IMR-90 (cell line): ENCODE measurements at regions not wholly inside any gene's neighbourhood (a gene's known extent, or its start where the extent isn't known, plus 50 kb on each side); places are given as distances from the start of the nearest gene placed in this dataset.

Source experiments
- ATAC-seq: fragments of 200-7000 bp; cut with Tn5 transposase; 2 replicates; pipeline ENCODE4 v1.9.1; 2020; ENCODE audit warnings: low read depth, mild to moderate bottlenecking, moderate library complexity
- BruUV-seq: library from RNA; stranded (reverse); fragments of 400-500 nt; replicated peaks from 2 replicates; lab custom pipeline; 2021; lab: Mats Ljungman, UMichigan
- CTCF ChIA-PET: fragments of 300-600 bp; formaldehyde crosslinking; extraction: SDS; loops from one replicate; lab custom pipeline; 2021; ENCODE audit warnings: antibody characterized with exemption; lab: Yijun Ruan, JAX
- POLR2A ChIA-PET: fragments of 300-600 bp; sonication (Branson Sonifier 250); formaldehyde crosslinking; loops from one replicate; lab custom pipeline; 2022; ENCODE audit warnings: antibody characterized with exemption; ENCODE audit not compliant: unreplicated experiment; lab: Charles Lee
- DNase-seq: peaks from one replicate; pipeline ENCODE4 v3.0.0; 2013
- H2AFZ ChIP-seq: replicated peaks from 2 replicates; pipeline ENCODE3; 2013; ENCODE audit warnings: low read length, mild to moderate bottlenecking; ENCODE audit not compliant: poor library complexity
- H2AK5ac ChIP-seq: 2 replicates; pipeline ENCODE4 v1.6.1; 2013; ENCODE audit warnings: low read depth, low read length, inconsistent platforms
- H2AK9ac ChIP-seq: replicated peaks from 2 replicates; pipeline ENCODE3; 2013; ENCODE audit warnings: mild to moderate bottlenecking, low read depth, low read length, moderate library complexity; ENCODE audit not compliant: poor library complexity
- H2BK120ac ChIP-seq: 2 replicates; pipeline ENCODE4 v1.6.1; 2013; ENCODE audit warnings: low read depth, low read length, inconsistent platforms
- H2BK15ac ChIP-seq: 3 replicates; pipeline ENCODE4 v1.6.1; 2013; ENCODE audit warnings: low read depth, low read length, inconsistent platforms
- H2BK20ac ChIP-seq: 2 replicates; pipeline ENCODE4 v1.6.1; 2013; ENCODE audit warnings: low read depth, mild to moderate bottlenecking, inconsistent platforms, low read length, moderate library complexity
- H2BK5ac ChIP-seq: 2 replicates; pipeline ENCODE4 v1.6.1; 2013; ENCODE audit warnings: mild to moderate bottlenecking, low read depth, low read length, inconsistent platforms; ENCODE audit not compliant: poor library complexity, severe bottlenecking
- H3K14ac ChIP-seq: replicated peaks from 2 replicates; pipeline ENCODE4 v1.6.1; 2013; ENCODE audit warnings: low read depth, low read length, inconsistent platforms
- H3K18ac ChIP-seq: 2 replicates; pipeline ENCODE4 v1.6.1; 2013; ENCODE audit warnings: low read depth, low read length, control low read depth
- H3K23ac ChIP-seq: 2 replicates; pipeline ENCODE4 v1.6.1; 2013; ENCODE audit warnings: low read depth, low read length, inconsistent platforms
- H3K27ac ChIP-seq: 2 replicates; pipeline ENCODE4 v1.5.1; 2013; ENCODE audit warnings: mild to moderate bottlenecking, control low read depth, low read length; ENCODE audit not compliant: insufficient read depth
- H3K27me3 ChIP-seq: 2 replicates; pipeline ENCODE4 v1.6.1; 2013; ENCODE audit warnings: low read length; ENCODE audit not compliant: control insufficient read depth, insufficient read depth
- H3K36me3 ChIP-seq: 2 replicates; pipeline ENCODE4 v1.6.1; 2013; ENCODE audit warnings: low read length, mixed read lengths; ENCODE audit not compliant: control insufficient read depth, insufficient read depth
- H3K4ac ChIP-seq: 2 replicates; pipeline ENCODE4 v1.6.1; 2013; ENCODE audit warnings: low read depth, low read length, inconsistent platforms
- H3K4me1 ChIP-seq: 2 replicates; pipeline ENCODE4 v1.6.1; 2013; ENCODE audit warnings: low read length, mixed read lengths; ENCODE audit not compliant: control insufficient read depth, insufficient read depth
- H3K4me2 ChIP-seq: 2 replicates; pipeline ENCODE4 v1.6.1; 2013; ENCODE audit warnings: low read depth, mild to moderate bottlenecking, control low read depth, low read length, moderate library complexity
- H3K4me3 ChIP-seq: 2 replicates; pipeline ENCODE4 v1.5.1; 2013; ENCODE audit warnings: low read depth, mild to moderate bottlenecking, control low read depth, low read length, moderate library complexity; ENCODE audit not compliant: insufficient read depth
- H3K56ac ChIP-seq: 2 replicates; pipeline ENCODE4 v1.6.1; 2013; ENCODE audit warnings: low read length, inconsistent platforms; ENCODE audit not compliant: insufficient read depth; ENCODE audit errors: extremely low read depth
- H3K79me1 ChIP-seq, 2 experiments: 2 replicates each; pipeline ENCODE4 v1.6.1; 2013; ENCODE audit warnings: low read length in 2 of 2, inconsistent platforms in 1 of 2, low read depth in 1 of 2
- H3K9ac ChIP-seq: 2 replicates; pipeline ENCODE4 v1.6.1; 2013; ENCODE audit warnings: low read depth, low read length, control low read depth
- H3K9me1 ChIP-seq: 2 replicates; pipeline ENCODE4 v1.6.1; 2013; ENCODE audit warnings: low read length, inconsistent platforms; ENCODE audit not compliant: insufficient read depth
- H3K9me3 ChIP-seq: 2 replicates; pipeline ENCODE4 v1.6.1; 2013; ENCODE audit warnings: low read length; ENCODE audit not compliant: control insufficient read depth, insufficient read depth
- H4K20me1 ChIP-seq: 2 replicates; pipeline ENCODE4 v1.6.1; 2013; ENCODE audit warnings: low read length, inconsistent platforms; ENCODE audit not compliant: insufficient read depth
- H4K5ac ChIP-seq: 2 replicates; pipeline ENCODE4 v1.6.1; 2013; ENCODE audit warnings: mild to moderate bottlenecking, low read depth, low read length, control low read depth
- H4K8ac ChIP-seq, 2 experiments: 2 replicates each; pipeline ENCODE4 v1.6.1; 2013; ENCODE audit warnings: low read depth in 2 of 2, low read length in 2 of 2, control low read depth in 1 of 2, inconsistent platforms in 1 of 2
- H4K91ac ChIP-seq: 2 replicates; pipeline ENCODE4 v1.6.1; 2013; ENCODE audit warnings: low read depth, low read length, inconsistent platforms; ENCODE audit not compliant: insufficient read depth
- BHLHE40 ChIP-seq: fragments of 150-350 bp; IDR thresholded peaks from 2 replicates; pipeline ENCODE4 v1.6.1; 2016; ENCODE audit warnings: mild to moderate bottlenecking, low read depth, low read length
- CEBPB ChIP-seq: IDR thresholded peaks from 2 replicates; pipeline ENCODE4 v1.6.1; 2012; ENCODE audit warnings: low read depth, low read length, improper control_type of control experiment
- CHD1 ChIP-seq: IDR thresholded peaks from 2 replicates; pipeline ENCODE4 v1.6.1; 2012; ENCODE audit warnings: low read depth, low read length, improper control_type of control experiment
- FOS ChIP-seq: fragments of 150-350 bp; IDR thresholded peaks from 2 replicates; pipeline ENCODE4 v1.6.1; 2016; ENCODE audit warnings: low read depth, low read length
- MAFK ChIP-seq: IDR thresholded peaks from 2 replicates; pipeline ENCODE4 v1.6.1; 2012; ENCODE audit warnings: low read depth, low read length, improper control_type of control experiment
- MAZ ChIP-seq: IDR thresholded peaks from 2 replicates; pipeline ENCODE4 v1.6.1; 2012; ENCODE audit warnings: low read depth, mild to moderate bottlenecking, low read length, improper control_type of control experiment, moderate library complexity, borderline replicate concordance
- MXI1 ChIP-seq: IDR thresholded peaks from 2 replicates; pipeline ENCODE4 v1.6.1; 2012; ENCODE audit warnings: low read depth, mild to moderate bottlenecking, low read length, moderate library complexity, borderline replicate concordance
- NFE2L2 ChIP-seq: fragments of 150-350 bp; IDR thresholded peaks from 2 replicates; pipeline ENCODE4 v1.6.1; 2016; ENCODE audit warnings: low read depth, mild to moderate bottlenecking, low read length
- POLR2A ChIP-seq: IDR thresholded peaks from 2 replicates; pipeline ENCODE4 v1.6.1; 2012; ENCODE audit warnings: mild to moderate bottlenecking, low read depth, low read length
- RAD21 ChIP-seq: IDR thresholded peaks from 2 replicates; pipeline ENCODE4 v1.6.1; 2012; ENCODE audit warnings: low read length, improper control_type of control experiment
- RCOR1 ChIP-seq: IDR thresholded peaks from 2 replicates; pipeline ENCODE4 v1.6.1; 2012; ENCODE audit warnings: mild to moderate bottlenecking, low read length, improper control_type of control experiment; ENCODE audit not compliant: insufficient replicate concordance
- RFX5 ChIP-seq: IDR thresholded peaks from 2 replicates; pipeline ENCODE4 v1.8.0; 2012; ENCODE audit warnings: low read depth, mild to moderate bottlenecking, low read length, moderate library complexity
- SMC3 ChIP-seq: fragments of 150-350 bp; IDR thresholded peaks from 2 replicates; pipeline ENCODE4 v1.6.1; 2016; ENCODE audit warnings: low read depth, mild to moderate bottlenecking, antibody characterized with exemption, low read length, moderate library complexity
- WGBS, 2 experiments: methylation state at CpG; one replicate each; pipeline versions ENCODE4 v1.1.5 to v1.1.7; 2013; ENCODE audit warnings: missing lambda C conversion rate in 2 of 2; ENCODE audit not compliant: insufficient read length in 1 of 2; ENCODE audit errors: extremely low coverage in 2 of 2; 5-methylcytosine and 5-hydroxymethylcytosine counted together
- dilution Hi-C: fragments of 300-500 bp; cut with HindIII; formaldehyde crosslinking; loops from one replicate; pipeline ENCODE4 v1.14.3; 2018; ENCODE audit warnings: low sequenced_read_pairs; ENCODE audit not compliant: unreplicated experiment
- in situ Hi-C: fragments of 300-500 bp; cut with MboI; formaldehyde crosslinking; loops from 3 replicates; pipeline ENCODE4 v1.14.3; 2019; ENCODE audit warnings: low sequenced_read_pairs, inconsistent platforms, mixed read lengths
- intact Hi-C: fragments of 100-400 bp; cut with micrococcal nuclease; formaldehyde crosslinking; loops from 2 replicates; pipeline ENCODE4 v1.10.0; 2022
- TF ChIP-seq, protein P1 (sequence below): fragments of 150-350 bp; IDR thresholded peaks from 2 replicates; pipeline ENCODE4 v1.6.1; 2017; ENCODE audit warnings: mild to moderate bottlenecking, antibody characterized with exemption, low read length, low read depth
- TF ChIP-seq, protein P2 (sequence below): conservative IDR thresholded peaks from 2 replicates; pipeline ENCODE4 v1.5.1; 2012; ENCODE audit warnings: mild to moderate bottlenecking, low read depth, low read length, improper control_type of control experiment
- TF ChIP-seq, protein P3 (sequence below): fragments of 150-350 bp; IDR thresholded peaks from 2 replicates; pipeline ENCODE4 v1.6.1; 2016; ENCODE audit warnings: low read depth, mild to moderate bottlenecking, low read length, moderate library complexity, borderline replicate concordance

DNA sequence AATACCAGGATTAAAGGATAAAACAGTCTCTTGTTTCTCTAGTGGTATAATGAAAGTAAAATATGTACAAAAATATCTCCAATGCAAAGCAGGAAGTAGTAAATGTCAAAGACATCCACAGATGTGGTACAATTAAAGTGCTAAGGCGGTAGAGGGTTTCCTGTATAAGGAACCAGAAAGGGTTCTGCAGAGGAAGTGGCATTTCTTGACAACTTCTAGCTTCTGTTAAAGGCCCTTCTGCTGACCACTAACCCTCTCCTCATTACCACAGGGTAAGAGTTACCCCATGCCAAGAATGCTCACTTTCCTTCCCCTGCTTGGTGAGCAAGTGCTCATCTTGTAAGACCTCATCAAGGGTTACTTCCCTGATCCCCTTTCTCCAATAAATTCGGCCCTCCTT, 883.6 kb upstream of the NR2F2 start:
- peaks cover 3% of the 10 kb centered on the region; the same call in 1 of the 2 replicates for H3K4me1 ChIP-seq
- DNase-seq (no peak), ATAC-seq (no peak)
- intact Hi-C loops (no loop called here), in situ Hi-C loops (no loop called here), dilution Hi-C loops (no loop called here)
- H3K4me3 ChIP-seq: no peak overlapping the region
- H2BK20ac ChIP-seq: no peak overlapping the region
- H3K9me3 ChIP-seq: no peaks in the 10 kb centered on the region
- H3K27ac ChIP-seq: no peak overlapping the region
- H3K4me2 ChIP-seq: no peak overlapping the region
- H2AK5ac ChIP-seq: no peak overlapping the region
- no peaks in the 10 kb centered on the region for H3K9me1 ChIP-seq
- H3K18ac ChIP-seq: no peak overlapping the region
- H2AFZ ChIP-seq: no peak overlapping the region
- H4K20me1 ChIP-seq: no peaks in the 10 kb centered on the region
- H2AK9ac ChIP-seq: no peak overlapping the region
- H3K23ac ChIP-seq: no peak overlapping the region
- no peak overlapping the region for H3K56ac ChIP-seq
- H2BK5ac ChIP-seq: no peak overlapping the region
- no peaks in the 10 kb centered on the region for H3K27me3 ChIP-seq
- ChIA-PET CTCF (no interaction called here), POLR2A (no interaction called here)
- no peak overlapping the region for H4K5ac ChIP-seq
- no peak for TF ChIP-seq MAFK
- TF ChIP-seq POLR2A: no peak
- TF ChIP-seq, protein P1, sequence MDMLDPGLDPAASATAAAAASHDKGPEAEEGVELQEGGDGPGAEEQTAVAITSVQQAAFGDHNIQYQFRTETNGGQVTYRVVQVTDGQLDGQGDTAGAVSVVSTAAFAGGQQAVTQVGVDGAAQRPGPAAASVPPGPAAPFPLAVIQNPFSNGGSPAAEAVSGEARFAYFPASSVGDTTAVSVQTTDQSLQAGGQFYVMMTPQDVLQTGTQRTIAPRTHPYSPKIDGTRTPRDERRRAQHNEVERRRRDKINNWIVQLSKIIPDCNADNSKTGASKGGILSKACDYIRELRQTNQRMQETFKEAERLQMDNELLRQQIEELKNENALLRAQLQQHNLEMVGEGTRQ: no peak
- TF ChIP-seq FOS: no peak
- no peak for TF ChIP-seq CEBPB
- no peak for TF ChIP-seq BHLHE40
- no peak for TF ChIP-seq MXI1
- TF ChIP-seq, protein P2, sequence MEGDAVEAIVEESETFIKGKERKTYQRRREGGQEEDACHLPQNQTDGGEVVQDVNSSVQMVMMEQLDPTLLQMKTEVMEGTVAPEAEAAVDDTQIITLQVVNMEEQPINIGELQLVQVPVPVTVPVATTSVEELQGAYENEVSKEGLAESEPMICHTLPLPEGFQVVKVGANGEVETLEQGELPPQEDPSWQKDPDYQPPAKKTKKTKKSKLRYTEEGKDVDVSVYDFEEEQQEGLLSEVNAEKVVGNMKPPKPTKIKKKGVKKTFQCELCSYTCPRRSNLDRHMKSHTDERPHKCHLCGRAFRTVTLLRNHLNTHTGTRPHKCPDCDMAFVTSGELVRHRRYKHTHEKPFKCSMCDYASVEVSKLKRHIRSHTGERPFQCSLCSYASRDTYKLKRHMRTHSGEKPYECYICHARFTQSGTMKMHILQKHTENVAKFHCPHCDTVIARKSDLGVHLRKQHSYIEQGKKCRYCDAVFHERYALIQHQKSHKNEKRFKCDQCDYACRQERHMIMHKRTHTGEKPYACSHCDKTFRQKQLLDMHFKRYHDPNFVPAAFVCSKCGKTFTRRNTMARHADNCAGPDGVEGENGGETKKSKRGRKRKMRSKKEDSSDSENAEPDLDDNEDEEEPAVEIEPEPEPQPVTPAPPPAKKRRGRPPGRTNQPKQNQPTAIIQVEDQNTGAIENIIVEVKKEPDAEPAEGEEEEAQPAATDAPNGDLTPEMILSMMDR: no peak
- TF ChIP-seq RFX5: no peak
- TF ChIP-seq CHD1: no peak
- TF ChIP-seq SMC3: no peak
- no peak for TF ChIP-seq NFE2L2
- TF ChIP-seq, protein P3, sequence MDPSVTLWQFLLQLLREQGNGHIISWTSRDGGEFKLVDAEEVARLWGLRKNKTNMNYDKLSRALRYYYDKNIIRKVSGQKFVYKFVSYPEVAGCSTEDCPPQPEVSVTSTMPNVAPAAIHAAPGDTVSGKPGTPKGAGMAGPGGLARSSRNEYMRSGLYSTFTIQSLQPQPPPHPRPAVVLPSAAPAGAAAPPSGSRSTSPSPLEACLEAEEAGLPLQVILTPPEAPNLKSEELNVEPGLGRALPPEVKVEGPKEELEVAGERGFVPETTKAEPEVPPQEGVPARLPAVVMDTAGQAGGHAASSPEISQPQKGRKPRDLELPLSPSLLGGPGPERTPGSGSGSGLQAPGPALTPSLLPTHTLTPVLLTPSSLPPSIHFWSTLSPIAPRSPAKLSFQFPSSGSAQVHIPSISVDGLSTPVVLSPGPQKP: no peak
- no peak for TF ChIP-seq MAZ
- TF ChIP-seq RCOR1: no peak
- TF ChIP-seq RAD21: no peak
- no peak overlapping the region for H4K8ac ChIP-seq
- no peak overlapping the region for H4K91ac ChIP-seq
- WGBS, 2 experiments: no CpG with 5 or more reads among the region's 2 CpGs
- no TSS peak for BruUV-seq
- no peak overlapping the region for H3K9ac ChIP-seq
- H3K79me1 ChIP-seq: no peaks in the 10 kb centered on the region
- H3K14ac ChIP-seq: no peak overlapping the region
- no peak overlapping the region for H2BK15ac ChIP-seq
- H3K36me3 ChIP-seq: no peaks in the 10 kb centered on the region
- H2BK120ac ChIP-seq: no peak overlapping the region
- no peak overlapping the region for H3K4ac ChIP-seq
